ENCODE measurements at regions not wholly inside any gene's neighbourhood (a gene's known extent, or its start where the extent isn't known, plus 50 kb on each side); places are given as distances from the start of the nearest gene placed in this dataset.
"Not testable (repeated sequence)": the region's sequence is repeated elsewhere in the genome, so short reads cannot be mapped to it uniquely, and the experiment has no call there.

- no peak for TF ChIP-seq CTCF (IDR thresholded peaks at IDR 0.05)
- Histone ChIP-seq H3K4me1 (no peaks in the 10 kb centered on the region), H3K9me3 (no peaks in the 10 kb centered on the region), H3K4me3 (no peak overlapping the region), H3K27ac (no peak overlapping the region), H3K36me3 (no peaks in the 10 kb centered on the region), H3K27me3 (no peaks in the 10 kb centered on the region), H3K9ac (ENCODE audit: low read depth in 2 of 2, low read length in 2 of 2) (no peak overlapping the region)
- intact Hi-C loops (cut with DNase I), result no loop called here
- no peak for DNase-seq
Measured at GRCh38 chr4:3612934-3613333, 80.7 kb upstream of the LRPAP1 start.

GRCh38 chr4:3612281-3612680, 80.1 kb upstream of the LRPAP1 start:
- H3K27me3 ChIP-seq, result no peaks in the 10 kb centered on the region
- no peaks in the 10 kb centered on the region for H3K36me3 ChIP-seq

GRCh38 chr4:3611778-3612177, 79.6 kb upstream of the LRPAP1 start:
- H3K36me3 ChIP-seq, result no peaks in the 10 kb centered on the region
- no peak for TF ChIP-seq CTCF (IDR thresholded peaks at IDR 0.05)
- H3K9me3 ChIP-seq, result no peaks in the 10 kb centered on the region
- no peak for DNase-seq
- H3K27ac ChIP-seq, result no peak overlapping the region
- intact Hi-C loops (cut with DNase I), result no loop called here
- no peak overlapping the region for H3K9ac ChIP-seq (ENCODE audit: low read depth in 2 of 2, low read length in 2 of 2)
- no peak overlapping the region for H3K4me3 ChIP-seq
- no peaks in the 10 kb centered on the region for H3K27me3 ChIP-seq
- H3K4me1 ChIP-seq, result no peaks in the 10 kb centered on the region

More at GRCh38 chr4:3612281-3612680, 80.1 kb upstream of the LRPAP1 start:
- intact Hi-C loops (cut with DNase I), result no loop called here
- Histone ChIP-seq H3K27ac (no peak overlapping the region), H3K9me3 (no peaks in the 10 kb centered on the region), H3K4me1 (no peaks in the 10 kb centered on the region), H3K4me3 (no peak overlapping the region), H3K9ac (ENCODE audit: low read depth in 2 of 2, low read length in 2 of 2) (no peak overlapping the region)
- DNase-seq, result no peak
- TF ChIP-seq CTCF (IDR thresholded peaks at IDR 0.05), result no peak

- H3K27ac ChIP-seq; DNase-seq; H3K4me1 ChIP-seq; intact Hi-C loops (cut with DNase I); H3K9me3 ChIP-seq; H3K27me3 ChIP-seq; H3K36me3 ChIP-seq; H3K4me3 ChIP-seq; H3K9ac ChIP-seq (ENCODE audit: low read depth in 2 of 2, low read length in 2 of 2): not testable (repeated sequence)
Measured at GRCh38 chr4:3610851-3611250, 78.6 kb upstream of the LRPAP1 start.

GRCh38 chr4:3609905-3610304, 77.7 kb upstream of the LRPAP1 start:
- H3K9ac ChIP-seq (ENCODE audit: low read depth in 2 of 2, low read length in 2 of 2); H3K27me3 ChIP-seq; H3K9me3 ChIP-seq; intact Hi-C loops (cut with DNase I); H3K4me3 ChIP-seq; H3K4me1 ChIP-seq; H3K36me3 ChIP-seq; DNase-seq; H3K27ac ChIP-seq: not testable (repeated sequence)

- Histone ChIP-seq H3K36me3 (no peaks in the 10 kb centered on the region), H3K9me3 (no peaks in the 10 kb centered on the region), H3K27me3 (no peaks in the 10 kb centered on the region), H3K4me1 (no peaks in the 10 kb centered on the region), H3K4me3 (no peak overlapping the region), H3K9ac (ENCODE audit: low read depth in 2 of 2, low read length in 2 of 2) (no peak overlapping the region), H3K27ac (no peak overlapping the region)
- no peak for DNase-seq
- TF ChIP-seq CTCF (IDR thresholded peaks at IDR 0.05), result no peak
- intact Hi-C loops (cut with DNase I), result no loop called here
Measured at GRCh38 chr4:3607690-3608552, 75.7 kb upstream of the LRPAP1 start.

GRCh38 chr4:3606850-3607249, 74.6 kb upstream of the LRPAP1 start:
- H3K36me3 ChIP-seq; H3K9me3 ChIP-seq; H3K9ac ChIP-seq (ENCODE audit: low read depth in 2 of 2, low read length in 2 of 2); H3K4me1 ChIP-seq; H3K4me3 ChIP-seq; H3K27ac ChIP-seq; H3K27me3 ChIP-seq; intact Hi-C loops (cut with DNase I); DNase-seq: not testable (repeated sequence)

GRCh38 chr4:3606271-3606670, 74.0 kb upstream of the LRPAP1 start:
- H3K36me3 ChIP-seq; H3K27ac ChIP-seq; H3K4me1 ChIP-seq; H3K9ac ChIP-seq (ENCODE audit: low read depth in 2 of 2, low read length in 2 of 2); intact Hi-C loops (cut with DNase I); H3K27me3 ChIP-seq; H3K4me3 ChIP-seq; DNase-seq; H3K9me3 ChIP-seq: not testable (repeated sequence)

Data from colonic mucosa (tissue), 4 donors.